Karpas-422 (cell line): ENCODE measurements at regions not wholly inside any gene's neighbourhood (a gene's known extent, or its start where the extent isn't known, plus 50 kb on each side); places are given as distances from the start of the nearest gene placed in this dataset.

Experiments used
- DNase-seq: peaks from one replicate; pipeline ENCODE4 v3.0.0-alpha.2; 2015
- H2AFZ ChIP-seq: fragments of 200-600 bp; sonication (generic); 2 replicates; pipeline ENCODE4 v1.6.1; 2014; ENCODE audit warnings: antibody characterized with exemption, low read length, mixed read lengths
- H3K27ac ChIP-seq: fragments of 200-600 bp; sonication (generic); 2 replicates; pipeline ENCODE4 v1.5.1; 2014; ENCODE audit warnings: mild to moderate bottlenecking, low read length, moderate library complexity
- H3K27me3 ChIP-seq: fragments of 200-600 bp; sonication (generic); 2 replicates; pipeline ENCODE4 v1.6.1; 2014; ENCODE audit warnings: low read length, mixed read lengths
- H3K36me3 ChIP-seq: fragments of 200-600 bp; sonication (generic); 2 replicates; pipeline ENCODE4 v1.6.1; 2014; ENCODE audit warnings: low read length, mixed read lengths; ENCODE audit not compliant: insufficient read depth
- H3K4me1 ChIP-seq: fragments of 200-600 bp; sonication (generic); 2 replicates; pipeline ENCODE4 v1.6.1; 2014; ENCODE audit warnings: mild to moderate bottlenecking, low read length, mixed read lengths
- H3K4me2 ChIP-seq: fragments of 200-600 bp; sonication (generic); 2 replicates; pipeline ENCODE4 v1.6.1; 2014; ENCODE audit warnings: low read length, low read depth, mild to moderate bottlenecking; ENCODE audit not compliant: poor library complexity, severe bottlenecking
- H3K4me3 ChIP-seq: fragments of 200-600 bp; sonication (generic); 2 replicates; pipeline ENCODE4 v1.5.1; 2014; ENCODE audit warnings: mild to moderate bottlenecking, antibody characterized with exemption, low read length, mixed read lengths
- H3K79me2 ChIP-seq: fragments of 200-600 bp; sonication (generic); 2 replicates; pipeline ENCODE4 v1.6.1; 2014; ENCODE audit warnings: mild to moderate bottlenecking, low read length, mixed read lengths
- H3K9ac ChIP-seq: fragments of 200-600 bp; sonication (generic); 2 replicates; pipeline ENCODE4 v1.6.0; 2014; ENCODE audit warnings: low read length
- H3K9me2 ChIP-seq: fragments of 200-600 bp; sonication (generic), shearing (Covaris generic); replicated peaks from 2 replicates; pipeline ENCODE4 v1.6.0; 2014; ENCODE audit warnings: mild to moderate bottlenecking, low read length, moderate library complexity; ENCODE audit not compliant: insufficient read depth
- H3K9me3 ChIP-seq: fragments of 300-700, 200-600 bp; sonication (generic); 2 replicates; pipeline ENCODE4 v1.6.1; 2014; ENCODE audit warnings: low read length, mixed read lengths
- H4K20me1 ChIP-seq: fragments of 200-600 bp; sonication (generic); 2 replicates; pipeline ENCODE4 v1.6.1; 2014; ENCODE audit warnings: mild to moderate bottlenecking, antibody characterized with exemption, low read length, low read depth; ENCODE audit not compliant: insufficient read depth

- peak; percentile 93 for DNase-seq
- H3K9me3 ChIP-seq: no peaks in the 10 kb centered on the region
Observed at GRCh38 chr11:91248199-91248807, 976.3 kb upstream of the FAT3 start.

GRCh38 chr11:91247009-91247735 is 977.4 kb upstream of the FAT3 start:
- H3K27ac ChIP-seq: no peak overlapping the region
- H3K27me3 ChIP-seq: no peaks in the 10 kb centered on the region
- no peak for DNase-seq
- H3K9me3 ChIP-seq: no peaks in the 10 kb centered on the region
- no peaks in the 10 kb centered on the region for H3K9me2 ChIP-seq
- peaks cover 17% of the 10 kb centered on the region for H3K4me1 ChIP-seq
- no peak overlapping the region for H3K4me3 ChIP-seq
- H3K36me3 ChIP-seq: no peaks in the 10 kb centered on the region
- no peak overlapping the region for H3K9ac ChIP-seq
- H4K20me1 ChIP-seq: no peaks in the 10 kb centered on the region
- no peak overlapping the region for H3K4me2 ChIP-seq
- H3K79me2 ChIP-seq: no peaks in the 10 kb centered on the region
- H2AFZ ChIP-seq: no peak overlapping the region

More at GRCh38 chr11:91248199-91248807, 976.3 kb upstream of the FAT3 start:
- Histone ChIP-seq H3K4me1 (peaks cover 17% of the 10 kb centered on the region), H3K79me2 (no peaks in the 10 kb centered on the region), H2AFZ (no peak overlapping the region), H3K27me3 (no peaks in the 10 kb centered on the region), H4K20me1 (no peaks in the 10 kb centered on the region), H3K4me2 (no peak overlapping the region), H3K4me3 (no peak overlapping the region), H3K9ac (no peak overlapping the region), H3K36me3 (no peaks in the 10 kb centered on the region), H3K27ac (no peak overlapping the region), H3K9me2 (no peaks in the 10 kb centered on the region)

DNA sequence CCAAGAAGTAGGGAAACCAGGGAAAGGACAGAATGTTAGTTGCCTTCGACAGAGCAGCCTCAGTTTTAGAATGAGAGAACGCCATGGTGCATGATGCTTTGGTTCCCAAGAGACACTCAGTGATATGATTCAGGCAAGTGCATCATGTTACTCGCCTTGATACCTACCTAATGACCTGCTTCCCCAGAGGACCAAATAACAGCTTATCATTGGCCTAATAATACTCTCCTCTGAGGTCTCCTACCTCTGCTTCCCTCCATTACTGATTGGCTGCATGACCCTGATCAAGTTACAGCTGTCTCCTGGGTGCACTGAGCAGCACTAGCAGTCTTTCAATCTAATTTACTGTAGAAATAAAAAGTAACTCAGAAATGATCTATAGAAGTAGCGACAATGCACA is 979.7 kb upstream of the FAT3 start:
- Histone ChIP-seq H3K9me2 (no peaks in the 10 kb centered on the region), H3K27ac (no peak overlapping the region), H2AFZ (no peak overlapping the region), H3K4me2 (peak overlapping the region; percentile 21), H3K27me3 (no peaks in the 10 kb centered on the region), H3K79me2 (no peaks in the 10 kb centered on the region), H3K4me1 (peaks cover 17% of the 10 kb centered on the region), H3K9me3 (no peaks in the 10 kb centered on the region), H3K36me3 (no peaks in the 10 kb centered on the region), H4K20me1 (no peaks in the 10 kb centered on the region), H3K4me3 (no peak overlapping the region), H3K9ac (no peak overlapping the region)
- DNase-seq: peak; percentile 83

GRCh38 chr11:91243630-91244029 is 981.0 kb upstream of the FAT3 start:
- no peaks in the 10 kb centered on the region for H3K9me3 ChIP-seq

DNA sequence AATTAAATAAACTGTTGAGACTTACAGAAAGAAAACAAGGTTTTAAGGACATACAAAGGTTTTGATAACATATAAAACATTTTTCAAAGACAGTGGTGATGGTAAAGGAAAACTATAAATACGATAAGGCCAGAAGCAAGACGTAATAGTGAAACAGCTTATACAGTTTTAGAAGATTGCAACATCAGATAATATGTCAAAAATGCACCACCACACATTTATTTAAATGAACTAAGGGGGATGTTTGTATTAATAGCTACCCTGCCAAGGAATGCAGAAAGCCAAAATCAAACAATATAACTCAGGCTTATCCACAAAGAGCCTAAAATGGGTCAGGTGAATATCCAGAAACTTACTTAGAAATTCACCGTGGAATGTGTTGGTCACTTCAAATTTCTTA is 981.6 kb upstream of the FAT3 start:
- Histone ChIP-seq H3K36me3 (no peaks in the 10 kb centered on the region), H3K4me1 (peaks cover 17% of the 10 kb centered on the region), H3K4me2 (no peak overlapping the region), H2AFZ (no peak overlapping the region), H3K9ac (no peak overlapping the region), H3K79me2 (no peaks in the 10 kb centered on the region), H3K9me3 (peaks cover under 1% of the 10 kb centered on the region; the same call in 1 of the 2 replicates), H3K9me2 (no peaks in the 10 kb centered on the region), H3K27me3 (no peaks in the 10 kb centered on the region), H4K20me1 (no peaks in the 10 kb centered on the region), H3K4me3 (no peak overlapping the region), H3K27ac (no peak overlapping the region)
- no peak for DNase-seq

More at GRCh38 chr11:91243630-91244029, 981.0 kb upstream of the FAT3 start:
- H2AFZ ChIP-seq: no peak overlapping the region
- H3K9me2 ChIP-seq: no peaks in the 10 kb centered on the region
- H3K79me2 ChIP-seq: no peaks in the 10 kb centered on the region
- H3K4me1 ChIP-seq: peaks cover 17% of the 10 kb centered on the region
- DNase-seq: no peak
- H3K27ac ChIP-seq: no peak overlapping the region
- no peaks in the 10 kb centered on the region for H3K36me3 ChIP-seq
- no peak overlapping the region for H3K4me3 ChIP-seq
- H3K4me2 ChIP-seq: no peak overlapping the region
- H3K27me3 ChIP-seq: no peaks in the 10 kb centered on the region
- H4K20me1 ChIP-seq: no peaks in the 10 kb centered on the region
- no peak overlapping the region for H3K9ac ChIP-seq

GRCh38 chr11:91241226-91241625 is 983.4 kb upstream of the FAT3 start:
- no peak for DNase-seq
- H3K9me2 ChIP-seq: no peaks in the 10 kb centered on the region
- no peak overlapping the region for H3K9ac ChIP-seq
- H3K4me1 ChIP-seq: peaks cover 14% of the 10 kb centered on the region
- H3K4me3 ChIP-seq: no peak overlapping the region
- no peak overlapping the region for H2AFZ ChIP-seq
- no peak overlapping the region for H3K27ac ChIP-seq
- no peaks in the 10 kb centered on the region for H3K36me3 ChIP-seq
- H3K9me3 ChIP-seq: peaks cover 3% of the 10 kb centered on the region; the same call in 1 of the 2 replicates
- H4K20me1 ChIP-seq: no peaks in the 10 kb centered on the region
- no peaks in the 10 kb centered on the region for H3K79me2 ChIP-seq
- no peaks in the 10 kb centered on the region for H3K27me3 ChIP-seq
- H3K4me2 ChIP-seq: no peak overlapping the region

DNA sequence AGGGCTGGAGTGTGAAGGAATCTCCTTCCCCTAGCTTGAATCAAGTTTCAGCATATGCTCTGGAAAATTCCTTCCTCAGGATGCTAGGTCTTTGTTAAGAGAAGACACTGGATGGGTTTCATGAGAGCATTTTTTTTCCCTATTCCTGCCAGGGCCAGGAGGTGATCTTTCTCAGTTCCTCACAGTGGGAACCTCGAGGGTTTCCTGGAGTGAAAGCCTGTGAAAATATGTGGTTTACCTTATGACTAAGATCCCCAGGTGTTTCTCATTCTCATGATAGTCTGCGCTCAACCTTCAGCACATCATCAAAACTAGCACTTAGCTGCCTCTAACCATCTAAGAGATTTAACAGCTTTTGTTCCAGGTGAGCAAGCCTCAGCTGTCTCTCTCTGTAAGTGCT is 985.3 kb upstream of the FAT3 start:
- Histone ChIP-seq H3K9ac (no peak overlapping the region), H3K4me1 (peaks cover 2% of the 10 kb centered on the region), H3K36me3 (no peaks in the 10 kb centered on the region), H3K4me3 (no peak overlapping the region), H3K79me2 (no peaks in the 10 kb centered on the region), H3K27me3 (no peaks in the 10 kb centered on the region), H3K9me3 (peaks cover 3% of the 10 kb centered on the region; the same call in 1 of the 2 replicates), H3K9me2 (no peaks in the 10 kb centered on the region), H3K27ac (no peak overlapping the region), H2AFZ (no peak overlapping the region), H4K20me1 (no peaks in the 10 kb centered on the region), H3K4me2 (no peak overlapping the region)
- no peak for DNase-seq

DNA sequence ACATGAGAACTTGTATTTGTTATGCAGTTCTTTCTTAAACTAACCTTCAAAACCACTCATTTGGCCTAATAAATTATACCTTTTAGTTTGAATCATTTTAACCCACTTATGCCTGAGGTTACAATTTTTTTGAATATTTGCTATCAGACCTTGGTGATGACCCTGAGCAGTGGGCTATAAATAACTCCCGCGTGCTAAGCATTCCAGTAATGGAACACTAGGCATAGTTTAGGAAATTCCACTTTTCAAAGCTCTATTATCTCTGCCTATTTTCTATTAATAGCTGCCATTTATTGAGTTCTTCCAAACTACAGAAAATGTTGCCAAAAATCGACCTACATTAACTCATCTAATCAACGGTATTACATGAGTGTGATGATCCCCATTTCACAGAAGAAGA is 993.4 kb upstream of the FAT3 start:
- H3K36me3 ChIP-seq: no peaks in the 10 kb centered on the region
- no peaks in the 10 kb centered on the region for H3K4me1 ChIP-seq
- H3K4me3 ChIP-seq: no peak overlapping the region
- no peaks in the 10 kb centered on the region for H4K20me1 ChIP-seq
- H2AFZ ChIP-seq: no peak overlapping the region
- H3K27ac ChIP-seq: no peak overlapping the region
- no peaks in the 10 kb centered on the region for H3K9me2 ChIP-seq
- no peak overlapping the region for H3K4me2 ChIP-seq
- peaks cover 6% of the 10 kb centered on the region; the same call in 1 of the 2 replicates for H3K9me3 ChIP-seq
- no peaks in the 10 kb centered on the region for H3K27me3 ChIP-seq
- H3K9ac ChIP-seq: no peak overlapping the region
- no peaks in the 10 kb centered on the region for H3K79me2 ChIP-seq
- no peak for DNase-seq
